HG03457 (cell line): ENCODE measurements at regions not wholly inside any gene's neighbourhood (a gene's known extent, or its start where the extent isn't known, plus 50 kb on each side); places are given as distances from the start of the nearest gene placed in this dataset.

ENCODE experiments used
- ATAC-seq: cut with Tn5 transposase; IDR thresholded peaks from one replicate; pipeline ENCODE4 v1.9.1; 2021; ENCODE audit warnings: moderate number of reproducible peaks; ENCODE audit not compliant: unreplicated experiment

DNA sequence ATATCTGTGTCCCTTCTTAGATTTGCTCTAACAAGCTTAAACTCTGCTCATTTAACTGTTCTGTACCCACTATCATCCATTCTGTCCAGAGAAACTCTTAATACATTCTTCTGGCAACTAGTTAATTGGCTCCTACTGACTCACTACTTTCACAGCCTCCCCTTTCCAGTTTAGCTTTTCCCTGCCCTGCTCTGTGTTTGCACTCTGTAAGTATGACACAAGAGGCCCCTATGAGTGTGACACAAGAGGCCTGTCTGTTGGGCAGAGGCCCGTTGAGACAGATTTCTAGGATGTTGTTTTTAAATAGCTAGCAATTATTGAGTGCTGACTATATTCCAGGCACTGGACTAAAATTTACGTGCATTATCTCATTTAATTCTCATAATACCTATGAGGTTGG lies 246.0 kb upstream of the DAAM1 start:
- no peak for ATAC-seq

DNA sequence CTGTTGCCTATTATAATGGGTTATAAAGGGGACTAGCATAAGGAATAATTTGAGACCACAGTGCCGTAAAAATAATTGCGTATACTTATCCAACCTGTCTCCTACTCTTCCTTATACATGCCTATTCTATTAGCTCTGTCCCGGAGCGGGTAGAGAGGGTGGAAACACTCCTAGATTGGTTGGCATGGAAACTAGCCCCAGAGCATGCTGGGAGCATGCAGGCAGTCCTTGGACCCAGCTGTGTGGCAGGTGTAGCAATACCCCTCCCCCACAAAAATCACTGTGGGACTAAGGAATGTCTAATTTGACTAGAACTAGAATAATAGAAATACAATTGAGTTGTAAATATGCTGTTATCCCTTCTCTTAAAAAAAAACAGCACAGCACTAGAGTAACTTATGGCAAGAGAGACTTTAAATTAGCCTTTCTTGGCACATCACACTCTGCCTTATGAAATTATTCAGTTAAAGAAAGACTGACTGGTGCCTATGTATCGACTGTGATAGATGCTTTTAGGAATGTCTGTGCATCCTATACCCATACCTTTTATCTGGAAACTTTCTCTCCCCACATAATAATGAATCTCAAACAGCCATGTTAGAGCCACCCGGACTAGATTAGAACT lies 244.0 kb upstream of the DAAM1 start:
- ATAC-seq = no peak

- no peak for ATAC-seq
Observed at GRCh38 chr14:58944968-58945356, 243.5 kb upstream of the DAAM1 start.

DNA sequence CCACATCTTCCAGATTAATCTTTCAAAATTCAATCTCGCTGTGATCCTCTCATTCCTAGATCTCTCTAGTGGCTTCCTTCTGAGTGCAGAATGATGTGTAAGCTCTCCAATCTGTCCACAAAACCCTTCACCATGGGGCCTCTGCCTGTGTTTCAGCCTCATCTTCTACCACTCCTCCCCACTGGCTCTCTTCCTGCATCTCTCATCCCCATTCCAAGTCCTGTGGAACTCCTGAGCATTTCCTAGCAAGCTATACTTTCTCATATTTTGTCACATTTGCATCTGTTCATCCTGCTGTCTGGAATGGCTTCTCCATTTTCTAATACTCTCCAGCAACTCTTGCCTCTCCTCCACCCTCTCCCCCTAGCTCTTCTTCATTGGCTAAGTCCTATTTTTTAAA lies 242.0 kb upstream of the DAAM1 start:
- no peak for ATAC-seq

DNA sequence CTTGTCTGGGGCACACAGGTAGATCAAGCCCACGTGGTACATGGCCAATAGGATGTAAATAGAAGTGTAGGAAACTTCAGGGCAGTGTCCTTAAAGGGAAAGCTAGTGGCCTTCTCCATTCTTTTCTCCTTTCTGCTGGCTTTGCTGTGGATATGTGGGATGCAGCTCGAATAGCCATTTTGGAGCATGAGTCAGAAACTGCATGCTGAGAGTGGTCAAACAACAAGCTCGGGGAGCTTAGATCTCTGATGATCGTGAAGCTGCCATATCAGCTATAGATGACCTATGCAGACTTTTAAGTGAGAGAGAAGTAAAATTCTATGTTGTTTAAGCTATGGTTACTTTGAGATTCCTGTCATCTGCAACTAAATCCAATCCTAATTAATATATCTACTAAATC lies 241.3 kb upstream of the DAAM1 start:
- ATAC-seq = no peak

DNA sequence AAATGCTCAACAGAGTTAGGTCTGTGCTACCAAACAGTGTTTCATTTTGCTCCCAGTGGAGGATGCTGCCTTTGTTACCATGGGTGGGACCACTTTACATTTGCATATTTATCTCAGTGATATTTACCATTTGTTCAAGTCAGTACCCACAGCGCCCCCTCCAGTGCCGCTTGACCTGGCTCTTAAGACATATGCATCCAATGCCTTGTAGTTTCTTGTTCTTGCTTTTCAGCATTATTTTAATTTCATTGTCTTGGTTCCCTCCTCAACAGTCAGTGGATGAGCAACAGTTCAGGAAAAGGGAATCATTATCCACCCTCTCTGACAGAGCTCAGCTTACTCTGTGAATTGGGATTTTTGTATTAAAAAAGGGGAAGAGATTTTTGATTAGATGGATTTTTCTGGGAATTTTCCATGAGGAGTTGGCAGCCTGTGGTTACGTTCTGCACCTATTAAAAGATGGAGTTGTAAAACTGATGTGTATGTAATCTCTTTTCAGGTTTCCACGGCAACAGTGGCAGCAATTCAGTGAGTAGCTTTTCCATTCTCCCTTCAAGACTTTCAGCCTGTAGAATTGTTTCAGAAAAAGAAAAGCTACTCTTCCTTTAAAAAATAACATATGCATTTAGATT lies 240.5 kb upstream of the DAAM1 start:
- ATAC-seq = no peak

DNA sequence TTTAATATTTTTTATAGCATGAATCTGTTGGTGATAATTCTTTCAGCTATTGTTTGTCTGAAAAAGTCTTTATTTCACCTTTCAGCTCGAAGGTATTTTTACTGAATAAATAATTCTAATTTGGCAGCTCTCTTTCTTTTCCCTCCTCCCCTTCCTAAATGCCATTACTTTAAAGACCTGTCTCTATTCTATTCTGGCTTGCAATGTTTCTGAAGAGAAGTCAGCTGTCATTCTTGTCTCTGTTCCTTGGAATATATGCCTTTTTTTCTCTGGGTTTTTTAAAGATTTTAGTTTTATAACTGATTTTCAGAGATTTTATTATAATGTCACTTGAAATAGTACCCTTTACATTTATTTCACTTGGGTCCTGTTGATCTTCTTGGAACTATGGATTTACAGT lies 237.9 kb upstream of the DAAM1 start:
- ATAC-seq = no peak

GRCh38 chr14:58951143-58951542 lies 237.3 kb upstream of the DAAM1 start:
- ATAC-seq = no peak

DNA sequence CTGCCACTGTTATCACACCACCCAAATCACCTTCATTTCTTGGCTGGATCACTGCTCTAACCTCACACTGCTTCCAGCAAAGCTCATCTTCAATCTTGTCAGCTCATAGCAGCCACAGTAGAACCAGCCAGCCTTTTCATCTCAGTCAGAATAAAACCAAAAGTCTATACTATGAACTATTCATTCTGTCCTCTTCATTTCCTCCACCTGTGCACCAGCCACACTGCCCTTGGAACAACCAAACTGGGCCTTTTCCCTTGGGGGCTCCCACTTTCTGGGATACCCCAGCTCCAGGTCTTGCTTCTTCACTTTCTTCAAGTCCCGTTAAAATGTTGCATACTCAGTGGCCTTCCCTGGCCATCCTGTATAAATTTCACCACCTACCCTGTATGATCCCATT lies 234.4 kb upstream of the DAAM1 start:
- no peak for ATAC-seq

DNA sequence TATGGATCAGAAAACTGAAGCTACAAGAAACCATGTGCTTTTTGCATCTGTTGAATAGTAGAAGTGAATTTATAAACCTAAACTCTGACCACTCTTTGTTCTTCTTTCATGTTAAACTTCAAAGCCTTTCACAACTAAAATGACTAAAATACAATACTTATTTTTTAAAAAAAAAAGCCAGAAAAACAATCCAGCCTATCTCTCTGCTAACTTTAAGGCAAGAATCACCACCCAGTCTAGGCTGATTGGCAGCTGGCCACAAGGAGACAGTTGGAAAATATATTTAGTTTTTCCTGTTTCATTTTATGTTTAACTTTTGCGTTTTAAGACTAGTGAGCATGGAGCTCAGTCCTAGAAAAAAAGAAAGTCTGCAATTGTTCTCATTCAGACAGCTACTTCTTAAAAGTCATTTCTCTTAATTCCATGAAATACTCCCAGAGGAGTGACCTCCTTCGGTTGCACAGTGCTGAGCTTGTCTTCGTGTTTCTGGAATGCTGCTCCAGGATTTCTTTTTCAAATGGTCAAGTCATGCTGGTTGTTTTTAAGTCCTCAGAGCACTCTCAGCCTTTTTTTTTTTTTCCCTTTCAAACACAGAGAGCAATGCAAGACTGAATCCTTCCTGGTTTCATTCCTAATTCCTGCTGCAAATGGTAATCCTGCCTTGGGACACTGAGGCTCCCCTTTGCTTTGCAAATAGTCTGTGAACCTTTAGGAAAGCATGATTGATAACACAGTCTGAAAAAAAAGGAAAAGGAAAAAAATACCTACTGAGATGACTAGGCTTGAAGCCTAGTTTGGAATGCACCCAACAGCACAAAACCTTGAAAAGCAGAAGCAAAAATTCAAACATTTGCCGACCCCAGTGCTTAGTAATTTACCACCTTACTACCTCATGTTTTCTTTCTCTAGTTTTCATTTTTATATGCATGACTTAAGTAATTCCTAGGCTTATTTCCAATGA lies 233.3 kb upstream of the DAAM1 start:
- no peak for ATAC-seq

GRCh38 chr14:58961045-58961731 lies 227.3 kb upstream of the DAAM1 start:
- no peak for ATAC-seq

GRCh38 chr14:58963873-58964597 lies 224.4 kb upstream of the DAAM1 start:
- no peak for ATAC-seq

GRCh38 chr14:58964598-58964928 lies 223.9 kb upstream of the DAAM1 start:
- ATAC-seq = no peak

DNA sequence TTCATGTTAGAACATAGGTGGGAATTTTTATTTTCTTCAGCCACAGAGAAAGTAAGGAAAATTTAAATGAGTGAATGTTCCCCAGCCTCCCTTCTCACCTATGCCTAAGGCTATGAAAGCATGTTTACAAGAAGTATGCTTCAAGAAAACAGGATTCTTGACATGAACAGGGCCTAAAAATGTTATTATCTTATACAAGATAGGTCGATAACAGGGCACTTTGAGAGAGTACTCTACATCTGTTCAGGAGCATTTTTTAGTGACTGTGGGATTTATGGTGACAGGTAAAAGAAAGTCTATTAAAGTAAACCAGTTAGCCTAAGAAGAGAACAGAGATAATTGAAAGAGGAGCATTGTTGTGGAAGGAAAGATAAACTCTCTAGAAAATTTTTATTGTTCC lies 222.9 kb upstream of the DAAM1 start:
- no peak for ATAC-seq

DNA sequence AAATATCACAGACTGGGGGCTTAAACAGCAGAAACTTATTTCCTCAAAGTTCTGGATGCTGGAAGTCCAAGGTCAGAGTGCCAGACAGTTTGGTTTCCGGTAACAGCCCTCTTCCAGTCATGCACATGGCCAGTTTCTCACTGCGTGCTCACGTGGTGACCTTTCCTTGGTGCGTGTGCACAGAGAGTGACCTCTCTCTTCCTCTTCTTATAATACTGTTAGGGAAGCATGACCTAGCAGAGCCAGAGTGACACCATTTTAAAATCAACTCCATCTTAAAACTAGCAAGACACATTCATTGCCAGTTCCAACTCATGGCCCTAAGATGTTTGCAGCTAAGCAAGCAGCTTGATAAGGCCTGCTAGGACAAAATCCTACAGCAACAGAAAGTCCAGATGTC lies 221.5 kb upstream of the DAAM1 start:
- no peak for ATAC-seq

DNA sequence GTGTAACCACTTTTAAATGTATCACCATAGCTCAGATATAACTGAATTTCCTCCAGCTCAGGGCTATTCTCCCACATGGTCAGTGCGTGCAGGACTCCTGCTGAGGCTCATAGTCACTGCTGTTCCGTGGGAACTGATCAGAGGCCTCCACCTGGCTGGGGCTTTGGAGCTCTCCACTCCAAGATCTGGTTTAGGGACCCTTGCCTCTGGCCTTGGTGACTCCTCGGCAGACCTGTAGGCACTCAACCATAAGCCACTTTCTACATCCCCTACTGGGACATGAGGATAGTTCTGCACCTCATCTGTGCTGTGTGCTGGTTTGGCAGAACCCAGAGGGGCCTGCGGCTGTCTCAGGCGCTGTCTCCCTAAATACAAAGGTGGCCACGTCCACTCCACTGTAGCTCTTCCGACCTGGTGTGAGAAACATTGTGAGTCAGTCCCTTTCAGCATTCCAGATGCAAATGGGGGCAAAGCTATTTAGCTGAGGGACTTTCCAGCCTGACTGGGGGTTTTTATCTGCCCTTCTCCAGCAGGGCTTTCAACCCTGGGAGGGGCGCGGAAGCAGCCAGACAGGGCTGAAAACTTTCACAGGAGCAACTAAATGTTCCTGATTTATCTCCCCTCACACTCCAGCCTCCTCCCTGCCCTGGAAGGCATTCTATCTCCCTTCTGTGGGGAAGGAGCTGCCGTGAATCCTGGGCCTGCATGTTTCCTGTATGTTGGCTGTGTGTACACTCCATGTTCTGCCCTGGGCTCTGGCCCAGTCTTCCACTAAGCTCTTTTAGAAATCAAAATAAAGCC lies 218.3 kb upstream of the DAAM1 start:
- ATAC-seq = no peak

DNA sequence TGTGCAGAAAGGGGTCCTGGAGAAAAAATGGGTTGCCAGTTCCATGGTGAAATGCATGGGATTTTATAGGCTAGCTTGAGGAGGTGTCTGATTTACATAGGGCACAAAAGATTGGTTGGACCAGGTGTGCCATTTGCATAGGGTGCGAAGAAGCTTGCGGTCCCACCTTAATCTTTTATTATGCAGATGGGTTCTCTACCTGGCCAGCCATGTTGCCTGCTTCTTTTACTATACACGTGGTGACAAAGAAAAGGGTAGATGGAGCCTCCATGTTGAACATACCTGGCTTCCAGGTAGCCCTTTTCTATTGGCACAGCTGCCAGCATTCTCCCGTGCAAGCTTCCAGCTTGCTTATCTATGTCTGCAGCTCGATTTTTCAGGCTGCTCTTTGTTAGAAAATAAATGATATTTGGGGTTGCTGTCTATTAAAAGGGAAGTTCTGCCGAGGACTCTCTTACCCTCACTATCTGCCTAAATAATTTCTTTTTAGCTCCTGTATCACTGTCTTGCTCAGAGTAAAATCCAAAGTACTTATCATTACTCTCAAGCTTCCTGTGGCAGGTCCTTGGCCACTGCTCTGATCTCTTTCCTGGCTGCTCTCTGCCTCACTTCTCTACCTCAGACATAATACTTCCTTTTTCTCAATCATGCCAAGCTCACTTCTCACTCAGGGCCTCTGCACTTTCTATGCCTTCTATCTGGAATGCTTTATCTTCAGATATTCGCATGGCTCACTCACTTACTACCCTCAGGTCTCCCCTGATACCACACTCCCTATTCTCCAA lies 216.0 kb upstream of the DAAM1 start:
- ATAC-seq = no peak

GRCh38 chr14:58977366-58977765 lies 211.1 kb upstream of the DAAM1 start:
- no peak for ATAC-seq

GRCh38 chr14:58978343-58978742 lies 210.1 kb upstream of the DAAM1 start:
- no peak for ATAC-seq
